SK-N-MC (cell line): ENCODE measurements at regions not wholly inside any gene's neighbourhood (a gene's known extent, or its start where the extent isn't known, plus 50 kb on each side); places are given as distances from the start of the nearest gene placed in this dataset.

Source experiments
- EZH2 ChIP-seq: fragments of 200-600 bp; sonication (generic); IDR thresholded peaks from one replicate; pipeline ENCODE4 v1.6.1; 2017; ENCODE audit warnings: antibody characterized with exemption
- POLR2AphosphoS5 ChIP-seq: IDR thresholded peaks from 2 replicates; pipeline ENCODE4 v1.6.1; 2012; ENCODE audit warnings: mild to moderate bottlenecking, low read depth, low read length, borderline replicate concordance

GRCh38 chr2:17194083-17194482 is 324.2 kb downstream of the RAD51AP2 start:
- TF ChIP-seq POLR2AphosphoS5 (no peak), EZH2 (no peak)
